Hepatocyte (in vitro differentiated cells): ENCODE measurements at regions not wholly inside any gene's neighbourhood (a gene's known extent, or its start where the extent isn't known, plus 50 kb on each side); places are given as distances from the start of the nearest gene placed in this dataset.
A peak's percentile ranks its signal among the peaks of the same experiment; 100 is the strongest.

Experiments used
- DNase-seq: peaks from one replicate; pipeline ENCODE4 v3.0.0-alpha.2; 2016; ENCODE audit warnings: low spot score
- H2AFZ ChIP-seq: fragments of 200-600 bp; sonication (generic); 2 replicates; pipeline ENCODE4 v1.6.0; 2016; ENCODE audit warnings: antibody characterized with exemption, mild to moderate bottlenecking
- H3K27ac ChIP-seq: fragments of 200-600 bp; sonication (generic); 2 replicates; pipeline ENCODE4 v1.5.1; 2016; ENCODE audit warnings: mild to moderate bottlenecking
- H3K27me3 ChIP-seq: fragments of 200-600 bp; sonication (generic); 2 replicates; pipeline ENCODE4 v1.6.1; 2016
- H3K36me3 ChIP-seq: fragments of 200-600 bp; sonication (generic); replicated peaks from 2 replicates; pipeline ENCODE4 v1.5.1; 2016; ENCODE audit warnings: low read depth; ENCODE audit not compliant: insufficient read depth
- H3K4me1 ChIP-seq: fragments of 200-600 bp; sonication (generic); 2 replicates; pipeline ENCODE4 v1.5.1; 2016; ENCODE audit warnings: mild to moderate bottlenecking, moderate library complexity; ENCODE audit not compliant: insufficient read depth
- H3K4me2 ChIP-seq: fragments of 200-600 bp; sonication (generic); 2 replicates; pipeline ENCODE4 v1.6.0; 2016
- H3K4me3 ChIP-seq: fragments of 200-600 bp; sonication (generic); 2 replicates; pipeline ENCODE4 v1.5.1; 2016; ENCODE audit warnings: mild to moderate bottlenecking
- H3K79me2 ChIP-seq: fragments of 200-600 bp; sonication (generic); 2 replicates; pipeline ENCODE4 v1.6.0; 2017; ENCODE audit warnings: mild to moderate bottlenecking
- H3K9me2 ChIP-seq: fragments of 200-600 bp; sonication (generic); replicated peaks from 2 replicates; pipeline ENCODE4 v1.6.0; 2017; ENCODE audit warnings: mild to moderate bottlenecking; ENCODE audit not compliant: insufficient read depth
- H3K9me3 ChIP-seq: fragments of 200-600 bp; sonication (generic); 2 replicates; pipeline ENCODE4 v1.5.1; 2016; ENCODE audit warnings: low read depth, mild to moderate bottlenecking
- H4K20me1 ChIP-seq: fragments of 200-600 bp; sonication (generic); 2 replicates; pipeline ENCODE4 v1.6.0; 2016; ENCODE audit warnings: mild to moderate bottlenecking; ENCODE audit not compliant: insufficient read depth, poor library complexity, severe bottlenecking
- CTCF ChIP-seq: fragments of 200-600 bp; sonication (generic); IDR thresholded peaks from 2 replicates; pipeline ENCODE4 v1.5.1; 2016; ENCODE audit warnings: antibody characterized with exemption, mild to moderate bottlenecking; ENCODE audit not compliant: poor library complexity
- EZH2 ChIP-seq: fragments of 200-600 bp; sonication (generic); IDR thresholded peaks from 2 replicates; pipeline ENCODE4 v1.6.1; 2016; ENCODE audit warnings: antibody characterized with exemption, mild to moderate bottlenecking, borderline replicate concordance
- EZH2phosphoT487 ChIP-seq: fragments of 200-600 bp; sonication (generic); IDR thresholded peaks from one replicate; pipeline ENCODE4 v1.6.1; 2018; ENCODE audit warnings: antibody characterized with exemption, mild to moderate bottlenecking, low read depth, moderate library complexity; ENCODE audit not compliant: unreplicated experiment, severe bottlenecking
- WGBS: methylation state at CpG from one replicate; pipeline ENCODE4 v1.1.6; 2016; ENCODE audit warnings: low lambda C conversion rate; ENCODE audit errors: missing lambda C conversion rate; 5-methylcytosine and 5-hydroxymethylcytosine counted together

- no peak for DNase-seq
- Histone ChIP-seq H3K27me3 (no peaks in the 10 kb centered on the region), H3K79me2 (no peaks in the 10 kb centered on the region), H3K27ac (no peak overlapping the region), H2AFZ (no peak overlapping the region), H3K36me3 (no peaks in the 10 kb centered on the region), H3K4me3 (no peak overlapping the region), H3K4me1 (no peaks in the 10 kb centered on the region), H3K4me2 (no peak overlapping the region), H3K9me3 (no peaks in the 10 kb centered on the region), H3K9me2 (no peaks in the 10 kb centered on the region), H4K20me1 (no peaks in the 10 kb centered on the region)
- TF ChIP-seq EZH2: no peak
- TF ChIP-seq EZH2phosphoT487: no peak
- no peak for TF ChIP-seq CTCF
- 36% methylated on average over 2 of the region's 2 CpGs for WGBS
Observed at GRCh38 chr2:155080373-155080772, 381.9 kb downstream of the KCNJ3 start.

- Histone ChIP-seq H3K79me2 (no peaks in the 10 kb centered on the region), H3K9me3 (no peaks in the 10 kb centered on the region), H3K9me2 (no peaks in the 10 kb centered on the region), H3K4me3 (no peak overlapping the region), H3K27ac (no peak overlapping the region), H3K4me2 (no peak overlapping the region), H3K4me1 (no peaks in the 10 kb centered on the region), H3K27me3 (no peaks in the 10 kb centered on the region), H3K36me3 (no peaks in the 10 kb centered on the region), H2AFZ (no peak overlapping the region), H4K20me1 (no peaks in the 10 kb centered on the region)
- whole genome bisulfite sequencing: 83% methylated on average over 1 of the region's 1 CpG
- DNase-seq: no peak
- TF ChIP-seq CTCF: no peak
- no peak for TF ChIP-seq EZH2
- TF ChIP-seq EZH2phosphoT487: no peak
Observed at GRCh38 chr2:155070489-155070888, 372.0 kb downstream of the KCNJ3 start.

- Histone ChIP-seq H4K20me1 (no peaks in the 10 kb centered on the region), H3K9me3 (peaks cover 5% of the 10 kb centered on the region), H3K79me2 (no peaks in the 10 kb centered on the region), H3K27ac (no peak overlapping the region), H3K36me3 (no peaks in the 10 kb centered on the region), H3K4me3 (no peak overlapping the region), H2AFZ (no peak overlapping the region), H3K27me3 (no peaks in the 10 kb centered on the region), H3K4me2 (no peak overlapping the region), H3K4me1 (peaks cover 8% of the 10 kb centered on the region), H3K9me2 (no peaks in the 10 kb centered on the region)
- no peak for DNase-seq
- WGBS: 94% methylated on average over 1 of the region's 1 CpG
- TF ChIP-seq EZH2phosphoT487: no peak
- no peak for TF ChIP-seq CTCF
- no peak for TF ChIP-seq EZH2
Observed at GRCh38 chr2:155062922-155063258, 364.4 kb downstream of the KCNJ3 start.

GRCh38 chr2:155062250-155062921 is 363.9 kb downstream of the KCNJ3 start:
- H3K4me3 ChIP-seq: no peak overlapping the region
- H3K27ac ChIP-seq: peak overlapping the region; percentile 48
- no peaks in the 10 kb centered on the region for H4K20me1 ChIP-seq
- H3K4me1 ChIP-seq: peaks cover 8% of the 10 kb centered on the region
- TF ChIP-seq CTCF (no peak), EZH2 (no peak), EZH2phosphoT487 (no peak)
- H3K27me3 ChIP-seq: no peaks in the 10 kb centered on the region
- peaks cover 5% of the 10 kb centered on the region for H3K9me3 ChIP-seq
- no peak overlapping the region for H2AFZ ChIP-seq
- H3K79me2 ChIP-seq: no peaks in the 10 kb centered on the region
- 86% methylated on average over 2 of the region's 2 CpGs for WGBS
- DNase-seq: peak; percentile 16
- no peaks in the 10 kb centered on the region for H3K36me3 ChIP-seq
- H3K9me2 ChIP-seq: no peaks in the 10 kb centered on the region
- no peak overlapping the region for H3K4me2 ChIP-seq
